Gastrocnemius medialis (tissue), 4 donors: ENCODE measurements at regions not wholly inside any gene's neighbourhood (a gene's known extent, or its start where the extent isn't known, plus 50 kb on each side); places are given as distances from the start of the nearest gene placed in this dataset.

Experiments
- CTCF ChIP-seq, 5 experiments: fragments of 450-650 bp in 3 of 5; fragments of 200-600 bp in 2 of 5; sonication (generic) in 2 of 5; IDR thresholded peaks in 4 of 5; conservative IDR thresholded peaks in 1 of 5; 1 replicate in 4 of 5; 2 replicates in 1 of 5; pipeline ENCODE4 v1.5.1; 2016 to 2019; ENCODE audit warnings: antibody characterized with exemption in 5 of 5, mild to moderate bottlenecking in 3 of 5, moderate library complexity in 3 of 5
- POLR2A ChIP-seq, 2 donors: fragments of 450-650 bp; IDR thresholded peaks; one replicate each; pipeline ENCODE4 v1.6.1; 2017; ENCODE audit warnings: antibody characterized with exemption in 2 of 2, mild to moderate bottlenecking in 2 of 2, moderate library complexity in 2 of 2

- TF ChIP-seq POLR2A (IDR thresholded peaks at IDR 0.05) = no peak
- TF ChIP-seq CTCF (IDR thresholded peaks at IDR 0.05 in 4 of 5, conservative IDR thresholded peaks at IDR 0.05 in 1 of 5) = no peak
Measured at GRCh38 chr9:108755979-108756378, 99.8 kb downstream of the ACTL7B start.
